ENCODE measurements at regions not wholly inside any gene's neighbourhood (a gene's known extent, or its start where the extent isn't known, plus 50 kb on each side); places are given as distances from the start of the nearest gene placed in this dataset.
"Not testable (repeated sequence)": the region's sequence is repeated elsewhere in the genome, so short reads cannot be mapped to it uniquely, and the experiment has no call there.

- DNase-seq = no peak
- no peak overlapping the region for H3K27ac Mint-ChIP-seq
- Histone ChIP-seq H3K27ac (ENCODE audit: low read length) (no peak overlapping the region), H3K36me3 (ENCODE audit: control insufficient read depth, insufficient read depth, low read length) (no peaks in the 10 kb centered on the region), H3K4me3 (ENCODE audit: low read length) (no peak overlapping the region), H3K4me1 (ENCODE audit: control insufficient read depth, insufficient read depth, low read length) (no peaks in the 10 kb centered on the region), H3K9me3 (ENCODE audit: control insufficient read depth, insufficient read depth, low read length) (no peaks in the 10 kb centered on the region), H3K27me3 (ENCODE audit: control insufficient read depth, insufficient read depth, low read length) (no peaks in the 10 kb centered on the region)
- no peaks in the 10 kb centered on the region for H3K4me1 Mint-ChIP-seq
- intact Hi-C loops (cut with micrococcal nuclease) = no loop called here
- H3K36me3 Mint-ChIP-seq = no peaks in the 10 kb centered on the region
- H3K9me3 Mint-ChIP-seq = peaks cover 2 to 9% of the 10 kb centered on the region in 2 donors
- TF ChIP-seq CTCF (IDR thresholded peaks at IDR 0.05) = no peak
- ATAC-seq = no peak
- no peak overlapping the region for H3K4me3 Mint-ChIP-seq
- no peaks in the 10 kb centered on the region for H3K27me3 Mint-ChIP-seq (ENCODE audit: low read depth in 2 of 2)
Measured at GRCh38 chr3:22735373-22735772, 467.8 kb upstream of the UBE2E2 start.

- ATAC-seq; H3K4me3 Mint-ChIP-seq; H3K9me3 ChIP-seq (ENCODE audit: control insufficient read depth, insufficient read depth, low read length); intact Hi-C loops (cut with micrococcal nuclease); H3K27ac ChIP-seq (ENCODE audit: low read length); H3K36me3 Mint-ChIP-seq; H3K27ac Mint-ChIP-seq; H3K36me3 ChIP-seq (ENCODE audit: control insufficient read depth, insufficient read depth, low read length); H3K4me1 Mint-ChIP-seq; H3K27me3 ChIP-seq (ENCODE audit: control insufficient read depth, insufficient read depth, low read length); H3K4me3 ChIP-seq (ENCODE audit: low read length); H3K4me1 ChIP-seq (ENCODE audit: control insufficient read depth, insufficient read depth, low read length); H3K27me3 Mint-ChIP-seq (ENCODE audit: low read depth in 2 of 2); DNase-seq: not testable (repeated sequence)
- peaks cover 4 to 13% of the 10 kb centered on the region in 2 donors for H3K9me3 Mint-ChIP-seq
- WGBS (ENCODE audit: insufficient coverage) = 93% methylated on average over 22 of the region's 22 CpGs
Measured at GRCh38 chr3:22743386-22743785, 459.7 kb upstream of the UBE2E2 start.

- no peaks in the 10 kb centered on the region for H3K27me3 Mint-ChIP-seq (ENCODE audit: low read depth in 2 of 2)
- intact Hi-C loops (cut with micrococcal nuclease) = no loop called here
- no peaks in the 10 kb centered on the region for H3K36me3 Mint-ChIP-seq
- H3K4me3 ChIP-seq (ENCODE audit: low read length) = no peak overlapping the region
- no peaks in the 10 kb centered on the region for H3K4me1 ChIP-seq (ENCODE audit: control insufficient read depth, insufficient read depth, low read length)
- no peaks in the 10 kb centered on the region for H3K27me3 ChIP-seq (ENCODE audit: control insufficient read depth, insufficient read depth, low read length)
- H3K9me3 ChIP-seq (ENCODE audit: control insufficient read depth, insufficient read depth, low read length) = no peaks in the 10 kb centered on the region
- no peak for TF ChIP-seq CTCF (IDR thresholded peaks at IDR 0.05)
- peaks cover 4 to 13% of the 10 kb centered on the region in 2 donors for H3K9me3 Mint-ChIP-seq
- no peak overlapping the region for H3K27ac Mint-ChIP-seq
- H3K36me3 ChIP-seq (ENCODE audit: control insufficient read depth, insufficient read depth, low read length) = no peaks in the 10 kb centered on the region
- H3K27ac ChIP-seq (ENCODE audit: low read length) = no peak overlapping the region
- no peaks in the 10 kb centered on the region for H3K4me1 Mint-ChIP-seq
- DNase-seq = no peak
- ATAC-seq = no peak
- H3K4me3 Mint-ChIP-seq = no peak overlapping the region
Measured at GRCh38 chr3:22745321-22745720, 457.8 kb upstream of the UBE2E2 start.

- no peak for ATAC-seq
- Histone ChIP-seq H3K4me1 (ENCODE audit: control insufficient read depth, insufficient read depth, low read length) (no peaks in the 10 kb centered on the region), H3K9me3 (ENCODE audit: control insufficient read depth, insufficient read depth, low read length) (no peaks in the 10 kb centered on the region), H3K4me3 (ENCODE audit: low read length) (no peak overlapping the region), H3K36me3 (ENCODE audit: control insufficient read depth, insufficient read depth, low read length) (no peaks in the 10 kb centered on the region), H3K27ac (ENCODE audit: low read length) (no peak overlapping the region), H3K27me3 (ENCODE audit: control insufficient read depth, insufficient read depth, low read length) (no peaks in the 10 kb centered on the region)
- no peak overlapping the region for H3K4me3 Mint-ChIP-seq
- H3K36me3 Mint-ChIP-seq = no peaks in the 10 kb centered on the region
- DNase-seq = no peak
- no peak for TF ChIP-seq CTCF (IDR thresholded peaks at IDR 0.05)
- H3K4me1 Mint-ChIP-seq = no peaks in the 10 kb centered on the region
- H3K27ac Mint-ChIP-seq = no peak overlapping the region
- H3K9me3 Mint-ChIP-seq = peaks cover 4 to 12% of the 10 kb centered on the region in 2 donors
- intact Hi-C loops (cut with micrococcal nuclease) = no loop called here
- H3K27me3 Mint-ChIP-seq (ENCODE audit: low read depth in 2 of 2) = no peaks in the 10 kb centered on the region
Measured at GRCh38 chr3:22746221-22746620, 456.9 kb upstream of the UBE2E2 start.
